Common myeloid progenitor, CD34-positive (primary cell): ENCODE measurements at regions not wholly inside any gene's neighbourhood (a gene's known extent, or its start where the extent isn't known, plus 50 kb on each side); places are given as distances from the start of the nearest gene placed in this dataset.

Experiments used
- CTCF ChIA-PET: fragments of 350-600 bp; sonication (Branson Sonifier 250); formaldehyde crosslinking; loops from one replicate; lab custom pipeline; 2021; ENCODE audit warnings: antibody characterized with exemption; lab: Charles Lee
- POLR2A ChIA-PET: fragments of 350-600 bp; sonication (Branson Sonifier 250); formaldehyde crosslinking; loops from one replicate; lab custom pipeline; 2021; ENCODE audit warnings: antibody characterized with exemption; lab: Charles Lee
- DNase-seq, 3 donors: peaks; one replicate each; pipeline versions ENCODE4 v3.0.0 to v3.0.0-alpha.2; 2013
- H3K27ac ChIP-seq, 2 experiments: 1 replicate in 1 of 2; 2 replicates in 1 of 2; pipeline ENCODE4 v1.7.0; 2013; ENCODE audit warnings: inconsistent platforms in 2 of 2, low read length in 2 of 2, mild to moderate bottlenecking in 2 of 2, low read depth in 1 of 2, moderate library complexity in 1 of 2; ENCODE audit not compliant: severe bottlenecking in 2 of 2, insufficient read depth in 1 of 2, poor library complexity in 1 of 2
- H3K27me3 ChIP-seq, 5 experiments: replicated peaks in 2 of 5; 1 replicate in 3 of 5; 2 replicates in 2 of 5; pipeline versions ENCODE4 v1.6.1 to v1.7.0; 2013; ENCODE audit warnings: low read length in 4 of 5, mild to moderate bottlenecking in 2 of 5, moderate library complexity in 2 of 5, inconsistent platforms in 1 of 5; ENCODE audit not compliant: insufficient read depth in 5 of 5, control insufficient read depth in 4 of 5
- H3K36me3 ChIP-seq, 4 experiments: 1 replicate in 2 of 4; 2 replicates in 2 of 4; pipeline versions ENCODE4 v1.6.1 to v1.7.0; 2013; ENCODE audit warnings: low read length in 3 of 4, control low read depth in 1 of 4, mild to moderate bottlenecking in 1 of 4; ENCODE audit not compliant: control insufficient read depth in 4 of 4, insufficient read depth in 4 of 4
- H3K4me1 ChIP-seq, 4 experiments: 1 replicate in 3 of 4; 2 replicates in 1 of 4; pipeline versions ENCODE4 v1.6.1 to v1.7.1; 2013; ENCODE audit warnings: low read length in 3 of 4, mild to moderate bottlenecking in 3 of 4, control low read depth in 1 of 4, inconsistent platforms in 1 of 4, moderate library complexity in 1 of 4; ENCODE audit not compliant: control insufficient read depth in 4 of 4, insufficient read depth in 4 of 4; ENCODE audit errors: control extremely low read depth in 1 of 4
- H3K4me3 ChIP-seq, 7 experiments: 1 replicate in 4 of 7; 2 replicates in 3 of 7; pipeline versions ENCODE4 v1.5.1 to v1.7.0; 2013; ENCODE audit warnings: mild to moderate bottlenecking in 7 of 7, low read length in 6 of 7, moderate library complexity in 6 of 7, inconsistent platforms in 2 of 7, low read depth in 2 of 7, control low read depth in 1 of 7; ENCODE audit not compliant: insufficient read depth in 4 of 7, control insufficient read depth in 1 of 7; ENCODE audit errors: extremely low read depth in 1 of 7
- H3K9me3 ChIP-seq, 5 experiments: 1 replicate in 4 of 5; 2 replicates in 1 of 5; pipeline versions ENCODE4 v1.6.1 to v1.7.1; 2013; ENCODE audit warnings: low read length in 4 of 5, mild to moderate bottlenecking in 2 of 5, inconsistent platforms in 1 of 5, low read depth in 1 of 5, moderate library complexity in 1 of 5; ENCODE audit not compliant: control insufficient read depth in 4 of 5, insufficient read depth in 2 of 5; ENCODE audit errors: control extremely low read depth in 1 of 5
- WGBS: methylation state at CpG from one replicate; pipeline ENCODE4 v1.1.5; 2013; ENCODE audit not compliant: insufficient coverage; 5-methylcytosine and 5-hydroxymethylcytosine counted together

GRCh38 chr5:118657576-118657975 lies 330.8 kb downstream of the DTWD2 start:
- ChIA-PET CTCF (no interaction called here), POLR2A (no interaction called here)
- 92% methylated on average over 1 of the region's 1 CpG for WGBS
- Histone ChIP-seq H3K27ac (no peak overlapping the region), H3K9me3 (peaks cover 0 to 11% (median 6%) of the 10 kb centered on the region in 5 experiments), H3K27me3 (no peaks in the 10 kb centered on the region), H3K4me3 (no peak overlapping the region), H3K4me1 (no peaks in the 10 kb centered on the region), H3K36me3 (no peaks in the 10 kb centered on the region)
- no peak for DNase-seq

- ChIA-PET POLR2A (no interaction called here), CTCF (interaction anchor here (0.7 kb wide), 1 partner anchor 138 kb away, joined by 3 read pairs; no protein-coding TSS in a partner anchor)
- H3K4me3 ChIP-seq = no peak overlapping the region
- H3K9me3 ChIP-seq = peaks cover 0 to 11% (median 6%) of the 10 kb centered on the region in 5 experiments
- no peaks in the 10 kb centered on the region for H3K27me3 ChIP-seq
- DNase-seq = no peak
- 100% methylated on average over 1 of the region's 1 CpG for WGBS
- H3K36me3 ChIP-seq = no peaks in the 10 kb centered on the region
- H3K27ac ChIP-seq = no peak overlapping the region
- no peaks in the 10 kb centered on the region for H3K4me1 ChIP-seq
Observed at GRCh38 chr5:118653872-118654271, 334.5 kb downstream of the DTWD2 start.

DNA sequence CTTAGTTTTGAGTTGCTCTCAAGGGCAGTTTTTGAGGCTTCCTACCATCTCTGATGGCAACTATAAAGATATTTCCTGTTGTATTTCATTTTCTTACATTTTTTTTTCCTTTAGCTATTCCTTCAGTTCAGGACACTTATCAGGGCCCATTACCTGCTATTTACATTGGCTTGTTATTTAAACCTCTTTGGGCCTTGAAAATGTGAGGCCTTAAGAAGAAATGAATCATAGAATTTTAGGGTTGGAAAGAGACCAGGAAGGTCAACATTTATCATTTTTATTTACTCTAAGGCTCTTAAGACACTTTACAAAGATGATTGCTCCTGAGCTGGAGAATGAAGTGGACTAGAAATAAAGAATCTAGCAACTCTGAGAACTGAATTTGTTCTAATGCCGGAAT lies 335.2 kb downstream of the DTWD2 start:
- ChIA-PET POLR2A (no interaction called here), CTCF (interaction anchor here (0.7 kb wide), 1 partner anchor 139 kb away, joined by 3 read pairs; no protein-coding TSS in a partner anchor)
- 100% methylated on average over 1 of the region's 1 CpG for WGBS
- Histone ChIP-seq H3K4me3 (no peak overlapping the region), H3K27me3 (no peaks in the 10 kb centered on the region), H3K27ac (no peak overlapping the region), H3K4me1 (no peaks in the 10 kb centered on the region), H3K9me3 (peaks cover 0 to 11% (median 2%) of the 10 kb centered on the region in 5 experiments), H3K36me3 (no peaks in the 10 kb centered on the region)
- DNase-seq = no peak

DNA sequence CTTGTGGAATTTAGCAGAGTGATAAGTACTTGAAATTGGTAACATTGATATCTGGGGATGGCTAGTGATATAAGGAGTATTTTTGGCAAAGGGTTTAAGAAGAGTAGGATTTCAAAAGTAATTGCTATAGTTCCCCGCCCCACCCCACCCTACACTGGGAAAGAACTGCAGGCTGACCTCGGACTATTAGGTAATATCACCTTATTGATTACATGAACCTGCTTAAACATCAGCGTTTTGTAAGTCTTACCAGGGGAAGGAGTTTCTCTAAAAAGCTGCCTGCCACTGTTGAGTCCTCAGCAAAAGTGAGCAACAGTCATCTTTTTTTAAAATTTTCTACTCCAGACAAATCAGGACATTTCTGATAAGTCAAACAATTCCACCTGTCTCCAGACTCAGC lies 337.3 kb downstream of the DTWD2 start:
- H3K4me1 ChIP-seq = no peaks in the 10 kb centered on the region
- POLR2A ChIA-PET = no interaction called here
- no peak overlapping the region for H3K4me3 ChIP-seq
- H3K27me3 ChIP-seq = no peaks in the 10 kb centered on the region
- no peaks in the 10 kb centered on the region for H3K9me3 ChIP-seq
- no peak overlapping the region for H3K27ac ChIP-seq
- H3K36me3 ChIP-seq = no peaks in the 10 kb centered on the region
- 100% methylated on average over 2 of the region's 3 CpGs for WGBS
- DNase-seq = no peak
- CTCF ChIA-PET = no interaction called here

DNA sequence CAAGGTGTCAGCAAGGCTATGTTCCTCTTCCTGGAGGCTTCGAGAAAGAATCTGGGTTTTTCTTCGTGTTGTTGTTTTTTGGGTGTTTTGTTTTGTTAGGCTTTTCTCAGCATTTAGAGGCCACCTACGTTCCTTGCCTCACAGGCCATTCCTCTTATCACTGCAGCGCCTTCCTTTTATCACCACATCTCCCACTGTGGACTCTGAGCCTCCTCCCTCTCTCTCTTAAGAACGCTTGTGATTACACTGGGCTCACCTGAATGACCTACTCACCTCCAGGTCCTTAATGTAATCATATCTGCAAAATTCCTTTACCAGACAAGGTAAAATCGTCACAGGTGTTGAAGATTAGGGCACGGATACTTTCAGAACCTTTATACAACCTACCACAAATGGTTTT lies 340.8 kb downstream of the DTWD2 start:
- H3K4me1 ChIP-seq = no peaks in the 10 kb centered on the region
- ChIA-PET CTCF (no interaction called here), POLR2A (no interaction called here)
- no peaks in the 10 kb centered on the region for H3K9me3 ChIP-seq
- no peaks in the 10 kb centered on the region for H3K36me3 ChIP-seq
- no peak overlapping the region for H3K4me3 ChIP-seq
- H3K27me3 ChIP-seq = no peaks in the 10 kb centered on the region
- 80% methylated on average over 3 of the region's 7 CpGs for WGBS
- no peak overlapping the region for H3K27ac ChIP-seq
- DNase-seq = no peak

GRCh38 chr5:118646917-118647316 lies 341.4 kb downstream of the DTWD2 start:
- POLR2A ChIA-PET = no interaction called here

GRCh38 chr5:118637947-118638670 lies 350.2 kb downstream of the DTWD2 start:
- Histone ChIP-seq H3K4me3 (no peak overlapping the region), H3K9me3 (peaks cover 0 to 12% (median 3%) of the 10 kb centered on the region in 5 experiments), H3K36me3 (no peaks in the 10 kb centered on the region), H3K27ac (no peak overlapping the region), H3K27me3 (no peaks in the 10 kb centered on the region), H3K4me1 (no peaks in the 10 kb centered on the region)
- CTCF ChIA-PET = no interaction called here
- no peak for DNase-seq
- WGBS = 98% methylated on average over 9 of the region's 9 CpGs
- POLR2A ChIA-PET = interaction anchor here (0.6 kb wide), 1 partner anchor 21 kb away, joined by 3 read pairs; no protein-coding TSS in a partner anchor

More at GRCh38 chr5:118646917-118647316, 341.4 kb downstream of the DTWD2 start:
- H3K9me3 ChIP-seq = no peaks in the 10 kb centered on the region
- H3K27ac ChIP-seq = no peak overlapping the region
- H3K4me1 ChIP-seq = no peaks in the 10 kb centered on the region
- H3K27me3 ChIP-seq = no peaks in the 10 kb centered on the region
- no peak for DNase-seq
- 100% methylated on average over 2 of the region's 6 CpGs for WGBS
- no peak overlapping the region for H3K4me3 ChIP-seq
- CTCF ChIA-PET = no interaction called here
- no peaks in the 10 kb centered on the region for H3K36me3 ChIP-seq
